H4 (cell line): ENCODE measurements at regions not wholly inside any gene's neighbourhood (a gene's known extent, or its start where the extent isn't known, plus 50 kb on each side); places are given as distances from the start of the nearest gene placed in this dataset.
A peak's percentile ranks its signal among the peaks of the same experiment; 100 is the strongest.
"Not testable (repeated sequence)": the region's sequence is repeated elsewhere in the genome, so short reads cannot be mapped to it uniquely, and the experiment has no call there.

Source experiments
- DNase-seq: peaks from one replicate; pipeline ENCODE4 v3.0.0-alpha.2; 2015; ENCODE audit warnings: low spot score

GRCh38 chr11:34794696-34795095 is 121.5 kb downstream of the APIP start:
- DNase-seq, result no peak

- no peak for DNase-seq
These were observed 122.5 kb downstream of the APIP start for GRCh38 chr11:34793666-34794065.

GRCh38 chr11:34792814-34793258 is 123.3 kb downstream of the APIP start:
- DNase-seq, result no peak

GRCh38 chr11:34791780-34792542 is 124.2 kb downstream of the APIP start:
- DNase-seq, result no peak

- no peak for DNase-seq
These were observed 125.6 kb downstream of the APIP start for GRCh38 chr11:34790620-34791019.

GRCh38 chr11:34789196-34789834 is 126.9 kb downstream of the APIP start:
- no peak for DNase-seq

- DNase-seq, result no peak
These were observed 127.5 kb downstream of the APIP start for GRCh38 chr11:34788642-34789041.

GRCh38 chr11:34787895-34788294 is 128.3 kb downstream of the APIP start:
- no peak for DNase-seq

GRCh38 chr11:34787348-34787747 is 128.8 kb downstream of the APIP start:
- no peak for DNase-seq

GRCh38 chr11:34784318-34784841 is 131.8 kb downstream of the APIP start:
- no peak for DNase-seq

- DNase-seq, result no peak
These were observed 132.3 kb downstream of the APIP start for GRCh38 chr11:34783816-34784317.

- not testable (repeated sequence) for DNase-seq
These were observed 134.4 kb downstream of the APIP start for GRCh38 chr11:34781826-34782225.

- no peak for DNase-seq
These were observed 140.7 kb downstream of the APIP start for GRCh38 chr11:34775417-34775888.

GRCh38 chr11:34774604-34775003 is 141.6 kb downstream of the APIP start:
- no peak for DNase-seq

GRCh38 chr11:34773826-34774225 is 142.4 kb downstream of the APIP start:
- DNase-seq, result peak; percentile 83

- no peak for DNase-seq
These were observed 143.0 kb downstream of the APIP start for GRCh38 chr11:34773211-34773610.

- DNase-seq, result no peak
These were observed 146.1 kb downstream of the APIP start for GRCh38 chr11:34770111-34770510.

- DNase-seq, result no peak
These were observed 147.0 kb downstream of the APIP start for GRCh38 chr11:34769224-34769623.

GRCh38 chr11:34762625-34763024 is 141.7 kb downstream of the EHF start:
- not testable (repeated sequence) for DNase-seq

GRCh38 chr11:34758262-34758661 is 137.4 kb downstream of the EHF start:
- no peak for DNase-seq

- no peak for DNase-seq
These were observed 136.1 kb downstream of the EHF start for GRCh38 chr11:34757026-34757451.

- no peak for DNase-seq
These were observed 135.7 kb downstream of the EHF start for GRCh38 chr11:34756591-34756990.

- no peak for DNase-seq
These were observed 134.8 kb downstream of the EHF start for GRCh38 chr11:34755671-34756070.
